Activated CD8-positive, alpha-beta memory T cell treated with anti-CD3 and anti-CD28 coated beads for 36 hours (primary cell): ENCODE measurements at regions not wholly inside any gene's neighbourhood (a gene's known extent, or its start where the extent isn't known, plus 50 kb on each side); places are given as distances from the start of the nearest gene placed in this dataset.
"Not testable (repeated sequence)": the region's sequence is repeated elsewhere in the genome, so short reads cannot be mapped to it uniquely, and the experiment has no call there.

Experiments
- CTCF ChIA-PET: fragments of 350-600 bp; sonication (Branson Sonifier 250); formaldehyde crosslinking; loops from one replicate; lab custom pipeline; 2021; ENCODE audit warnings: antibody characterized with exemption; lab: Charles Lee
- POLR2A ChIA-PET: fragments of 350-600 bp; sonication (Branson Sonifier 250); formaldehyde crosslinking; loops from one replicate; lab custom pipeline; 2021; ENCODE audit warnings: antibody characterized with exemption; lab: Charles Lee

DNA sequence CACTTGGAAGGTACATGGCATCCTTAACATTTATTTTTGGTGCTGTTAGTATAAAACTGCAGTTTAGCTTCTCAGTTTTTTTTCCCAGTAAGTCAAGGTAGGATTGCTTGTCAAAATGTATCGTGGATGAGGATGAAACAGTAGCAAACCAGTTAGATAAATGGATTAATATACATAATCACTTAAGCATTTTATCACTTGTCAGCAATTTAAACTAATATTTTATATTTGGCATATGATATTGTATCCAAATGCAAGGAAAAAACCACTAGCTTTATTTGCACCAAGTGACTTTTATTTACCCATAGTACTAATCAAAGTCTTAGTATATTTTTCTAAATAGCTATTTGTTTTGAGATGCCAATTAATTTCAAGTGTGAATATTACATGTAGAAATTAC is 137.7 kb upstream of the XIRP2 start:
- POLR2A ChIA-PET = no interaction called here
- CTCF ChIA-PET = no interaction called here

DNA sequence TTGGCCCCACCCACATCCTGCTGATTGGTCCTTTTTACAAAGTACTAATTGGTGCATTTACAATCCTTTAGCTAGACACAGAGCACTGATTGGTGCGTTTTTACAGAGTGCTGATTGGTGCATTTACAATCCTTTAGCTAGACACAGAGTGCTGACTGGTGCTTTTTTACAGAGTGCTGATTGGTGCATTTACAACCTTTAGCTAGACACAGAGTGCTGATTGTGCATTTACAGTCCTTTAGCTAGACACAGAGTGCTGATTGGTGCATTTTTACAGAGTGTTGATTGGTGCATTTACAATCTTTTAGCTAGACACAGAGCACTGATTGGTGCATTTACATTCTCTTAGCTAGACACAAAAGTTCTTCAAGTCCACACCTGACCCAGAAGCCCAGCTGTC is 144.2 kb upstream of the XIRP2 start:
- CTCF ChIA-PET, POLR2A ChIA-PET: not testable (repeated sequence)

DNA sequence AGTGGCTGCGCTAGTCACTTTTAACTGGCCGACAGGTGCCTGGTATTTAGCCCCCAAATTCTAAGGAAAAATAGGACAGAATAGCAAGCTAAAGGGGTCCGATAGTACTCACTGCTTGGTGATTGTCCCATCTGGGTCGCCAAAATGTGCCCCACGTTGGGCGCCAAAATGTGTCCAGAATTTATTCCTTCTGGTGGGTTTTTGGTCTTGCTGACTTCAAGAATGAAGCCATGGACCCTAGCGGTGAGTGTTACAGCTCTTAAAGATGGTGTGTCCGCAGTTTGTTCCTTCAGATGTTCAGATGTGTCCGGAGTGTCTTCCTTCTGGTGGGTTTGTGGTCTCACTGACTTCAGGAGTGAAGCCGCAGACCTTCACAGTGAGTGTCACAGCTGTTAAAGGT is 144.8 kb upstream of the XIRP2 start:
- POLR2A ChIA-PET, CTCF ChIA-PET: not testable (repeated sequence)

DNA sequence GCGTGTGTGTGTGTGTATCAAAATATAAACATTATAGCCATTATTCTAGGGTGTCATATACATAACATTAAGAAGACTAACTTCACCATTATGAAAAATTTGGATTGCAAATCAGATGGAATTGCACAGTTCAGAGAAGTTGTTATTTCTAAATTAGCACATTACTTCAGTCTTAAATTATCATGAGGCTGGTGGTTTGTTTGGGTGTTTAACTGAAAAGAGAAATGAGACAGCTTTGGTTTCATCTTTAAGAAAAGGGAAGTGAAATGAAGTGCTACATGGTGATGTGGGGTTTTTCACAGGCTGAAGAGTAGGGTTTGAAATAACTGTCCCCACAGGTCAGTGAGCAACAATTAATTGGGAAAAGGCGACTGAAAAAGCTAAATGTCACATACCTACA is 161.2 kb upstream of the XIRP2 start:
- POLR2A ChIA-PET = no interaction called here
- CTCF ChIA-PET = no interaction called here

- ChIA-PET POLR2A (no interaction called here), CTCF (no interaction called here)
These were observed 162.1 kb upstream of the XIRP2 start for GRCh38 chr2:166725927-166726924.

GRCh38 chr2:166716968-166717367 is 171.3 kb upstream of the XIRP2 start:
- ChIA-PET CTCF (no interaction called here), POLR2A (no interaction called here)

- CTCF ChIA-PET = no interaction called here
- POLR2A ChIA-PET = no interaction called here
These were observed 188.2 kb upstream of the XIRP2 start for GRCh38 chr2:166700079-166700478.

DNA sequence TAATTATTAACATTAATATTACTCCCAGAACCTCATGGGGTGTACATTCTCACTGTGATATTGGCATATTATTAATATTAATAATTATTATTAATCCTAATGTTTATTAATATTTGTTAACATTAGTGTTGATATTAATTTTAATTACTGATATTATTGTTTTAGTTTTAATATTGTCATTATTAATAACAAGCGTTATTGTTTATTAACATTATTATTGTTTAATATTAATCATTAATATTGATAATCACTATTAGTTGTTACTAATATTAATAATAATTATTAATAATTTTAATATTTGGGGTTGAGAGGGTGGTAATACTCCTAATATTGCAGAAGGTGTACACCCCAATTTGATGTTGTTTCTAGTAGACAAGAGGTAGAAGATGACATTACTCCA is 193.1 kb upstream of the XIRP2 start:
- POLR2A ChIA-PET = no interaction called here
- CTCF ChIA-PET = no interaction called here

GRCh38 chr2:166686057-166686456 is 192.0 kb upstream of the SCN7A start:
- CTCF ChIA-PET, POLR2A ChIA-PET: not testable (repeated sequence)

GRCh38 chr2:166677996-166678395 is 183.9 kb upstream of the SCN7A start:
- POLR2A ChIA-PET = no interaction called here
- CTCF ChIA-PET = no interaction called here

- CTCF ChIA-PET = no interaction called here
These were observed 182.7 kb upstream of the SCN7A start for GRCh38 chr2:166676716-166677115.

GRCh38 chr2:166675553-166675952 is 181.5 kb upstream of the SCN7A start:
- CTCF ChIA-PET = no interaction called here
- POLR2A ChIA-PET = no interaction called here

More at GRCh38 chr2:166676716-166677115, 182.7 kb upstream of the SCN7A start:
- POLR2A ChIA-PET = no interaction called here

DNA sequence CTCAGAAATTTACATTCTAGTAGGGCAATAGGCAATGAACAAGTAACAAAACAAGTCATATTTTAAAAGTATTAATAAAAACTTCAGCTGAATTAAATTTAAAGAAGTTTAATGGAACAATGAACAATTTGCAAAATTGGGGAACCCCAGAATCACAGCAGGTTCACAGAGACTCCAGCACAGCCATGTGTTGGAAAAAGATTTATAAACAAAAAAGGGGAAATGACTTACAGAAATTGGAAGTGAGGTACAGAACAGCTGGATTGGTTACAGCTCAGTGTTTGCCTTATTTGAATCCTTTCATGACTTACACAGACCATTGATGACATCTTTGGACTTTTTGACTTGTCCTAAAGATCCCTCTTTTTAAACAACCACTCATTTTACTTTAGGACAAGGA is 179.9 kb upstream of the SCN7A start:
- ChIA-PET POLR2A (no interaction called here), CTCF (no interaction called here)

GRCh38 chr2:166671801-166672200 is 177.8 kb upstream of the SCN7A start:
- CTCF ChIA-PET = no interaction called here
- POLR2A ChIA-PET = no interaction called here

DNA sequence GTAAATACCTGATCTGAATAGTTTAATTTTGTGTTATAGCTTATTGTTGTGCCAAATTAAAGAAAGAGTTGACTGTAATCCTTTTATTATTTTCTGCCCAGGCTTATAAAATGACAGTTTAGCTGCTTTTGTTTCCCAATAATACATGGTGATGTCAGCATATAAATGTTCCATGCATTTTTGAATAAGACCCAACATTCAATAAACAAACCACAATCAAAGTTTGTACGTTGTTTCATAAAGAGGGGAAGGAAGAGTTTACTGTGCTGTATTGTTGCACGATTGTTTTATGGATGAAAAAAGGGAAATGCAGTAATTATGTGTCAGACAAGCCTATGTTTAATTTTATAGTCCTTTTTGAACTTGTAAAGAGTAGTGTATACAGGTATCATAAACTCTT is 177.2 kb upstream of the SCN7A start:
- ChIA-PET CTCF (no interaction called here), POLR2A (no interaction called here)

GRCh38 chr2:166665991-166666940 is 172.2 kb upstream of the SCN7A start:
- ChIA-PET CTCF (no interaction called here), POLR2A (no interaction called here)

DNA sequence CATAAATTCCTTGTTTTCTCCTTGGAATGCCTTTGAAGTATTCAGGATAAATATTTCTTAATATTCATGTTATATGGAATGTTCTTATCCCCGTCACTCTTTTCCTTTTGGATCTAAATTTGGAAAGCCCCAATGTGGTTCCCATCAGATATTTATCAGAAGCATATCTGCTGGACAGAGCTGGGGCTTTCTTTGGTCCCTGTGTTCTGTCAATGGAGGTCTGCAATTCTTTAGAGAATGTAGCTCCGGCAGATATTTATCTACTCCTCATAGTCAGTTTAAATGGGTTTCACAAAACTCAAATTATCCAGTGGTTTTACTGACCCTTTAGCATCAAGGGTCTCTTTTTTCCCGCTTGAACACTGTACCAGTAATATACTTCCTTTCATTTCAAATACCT is 167.8 kb upstream of the SCN7A start:
- ChIA-PET CTCF (no interaction called here), POLR2A (no interaction called here)

- CTCF ChIA-PET = no interaction called here
- POLR2A ChIA-PET = no interaction called here
These were observed 167.3 kb upstream of the SCN7A start for GRCh38 chr2:166661391-166661790.

DNA sequence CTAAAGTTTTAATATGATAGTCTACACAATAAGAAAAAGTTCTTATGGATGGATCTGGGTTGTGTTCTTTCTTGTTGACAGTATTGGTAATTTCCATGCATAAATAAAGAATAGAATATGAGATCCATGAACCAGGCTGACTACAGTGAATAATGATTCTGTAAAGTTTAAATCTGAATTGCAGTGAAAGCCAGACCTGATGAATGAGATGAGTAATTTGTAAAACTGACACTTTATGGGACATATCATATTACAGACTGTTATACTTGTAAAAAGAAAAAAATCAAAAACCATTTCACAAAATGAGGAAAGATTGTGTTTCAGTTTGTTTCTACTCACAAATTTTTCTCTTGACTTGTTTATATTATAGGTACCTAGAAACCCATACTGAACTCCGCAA is 164.9 kb upstream of the SCN7A start:
- ChIA-PET CTCF (no interaction called here), POLR2A (no interaction called here)

- POLR2A ChIA-PET = no interaction called here
- CTCF ChIA-PET = no interaction called here
These were observed 159.2 kb upstream of the SCN7A start for GRCh38 chr2:166653185-166653813.
